ENCODE measurements at regions not wholly inside any gene's neighbourhood (a gene's known extent, or its start where the extent isn't known, plus 50 kb on each side); places are given as distances from the start of the nearest gene placed in this dataset.

DNA sequence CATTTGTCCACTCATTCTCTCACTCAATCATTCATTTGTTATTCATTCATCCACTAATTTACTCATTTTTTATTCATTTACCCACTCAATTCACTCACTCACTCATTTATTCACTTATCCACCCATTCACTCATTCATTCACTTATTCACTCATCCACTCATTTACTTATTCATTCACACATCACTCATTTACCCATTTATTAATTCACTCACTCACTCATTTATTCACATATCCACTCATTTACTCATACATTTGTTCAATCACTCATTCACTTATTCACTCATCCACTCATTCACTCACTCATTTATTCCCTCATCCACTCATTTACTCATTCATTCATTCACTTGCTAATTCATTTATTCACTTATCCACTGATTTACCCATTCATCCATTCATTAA, 129.1 kb downstream of the TTLL2 start:
- TF ChIP-seq, protein P1, sequence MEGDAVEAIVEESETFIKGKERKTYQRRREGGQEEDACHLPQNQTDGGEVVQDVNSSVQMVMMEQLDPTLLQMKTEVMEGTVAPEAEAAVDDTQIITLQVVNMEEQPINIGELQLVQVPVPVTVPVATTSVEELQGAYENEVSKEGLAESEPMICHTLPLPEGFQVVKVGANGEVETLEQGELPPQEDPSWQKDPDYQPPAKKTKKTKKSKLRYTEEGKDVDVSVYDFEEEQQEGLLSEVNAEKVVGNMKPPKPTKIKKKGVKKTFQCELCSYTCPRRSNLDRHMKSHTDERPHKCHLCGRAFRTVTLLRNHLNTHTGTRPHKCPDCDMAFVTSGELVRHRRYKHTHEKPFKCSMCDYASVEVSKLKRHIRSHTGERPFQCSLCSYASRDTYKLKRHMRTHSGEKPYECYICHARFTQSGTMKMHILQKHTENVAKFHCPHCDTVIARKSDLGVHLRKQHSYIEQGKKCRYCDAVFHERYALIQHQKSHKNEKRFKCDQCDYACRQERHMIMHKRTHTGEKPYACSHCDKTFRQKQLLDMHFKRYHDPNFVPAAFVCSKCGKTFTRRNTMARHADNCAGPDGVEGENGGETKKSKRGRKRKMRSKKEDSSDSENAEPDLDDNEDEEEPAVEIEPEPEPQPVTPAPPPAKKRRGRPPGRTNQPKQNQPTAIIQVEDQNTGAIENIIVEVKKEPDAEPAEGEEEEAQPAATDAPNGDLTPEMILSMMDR (IDR thresholded peaks at IDR 0.05 in 4 of 5, conservative IDR thresholded peaks at IDR 0.05 in 1 of 5) = no peak
- TF ChIP-seq POLR2A (IDR thresholded peaks at IDR 0.05) = no peak
